GM23338 (cell line): ENCODE measurements at regions not wholly inside any gene's neighbourhood (a gene's known extent, or its start where the extent isn't known, plus 50 kb on each side); places are given as distances from the start of the nearest gene placed in this dataset.

Source experiments
- ATAC-seq: fragments of 200-7000 bp; cut with Tn5 transposase; 3 replicates; pipeline ENCODE4 v1.9.1; 2020
- DNase-seq: peaks from one replicate; pipeline ENCODE4 v3.0.0-alpha.2; 2015; ENCODE audit warnings: low spot score
- H2AFZ ChIP-seq: fragments of 200-600 bp; sonication (generic); 2 replicates; pipeline ENCODE4 v1.8.0; 2016; ENCODE audit warnings: antibody characterized with exemption, mild to moderate bottlenecking, moderate library complexity
- H3F3A ChIP-seq: fragments of 200-600 bp; sonication (generic); replicated peaks from 2 replicates; pipeline ENCODE4 v1.8.0; 2017; ENCODE audit warnings: antibody characterized with exemption, mixed run types, low read depth
- H3K27ac ChIP-seq: fragments of 200-600 bp; sonication (generic); 2 replicates; pipeline ENCODE4 v1.6.1; 2016; ENCODE audit warnings: low read depth
- H3K27me3 ChIP-seq: fragments of 200-600 bp; sonication (generic); 2 replicates; pipeline ENCODE4 v1.8.0; 2016; ENCODE audit warnings: mild to moderate bottlenecking, mixed run types, moderate library complexity; ENCODE audit not compliant: insufficient read depth
- H3K36me3 ChIP-seq: fragments of 200-600 bp; sonication (generic); 2 replicates; pipeline ENCODE4 v1.8.0; 2016; ENCODE audit warnings: mild to moderate bottlenecking; ENCODE audit not compliant: insufficient read depth
- H3K4me1 ChIP-seq: fragments of 200-600 bp; sonication (generic); 2 replicates; pipeline ENCODE4 v1.8.0; 2016; ENCODE audit warnings: mild to moderate bottlenecking, moderate library complexity; ENCODE audit not compliant: insufficient read depth
- H3K4me2 ChIP-seq: fragments of 200-600 bp; sonication (generic); 2 replicates; pipeline ENCODE4 v1.7.1; 2017; ENCODE audit warnings: mixed run types
- H3K4me3 ChIP-seq: fragments of 200-600 bp; sonication (generic); 2 replicates; pipeline ENCODE4 v1.6.1; 2016; ENCODE audit warnings: mixed run types
- H3K79me2 ChIP-seq: fragments of 200-600 bp; sonication (generic); replicated peaks from 2 replicates; pipeline ENCODE4 v1.8.0; 2017; ENCODE audit warnings: mild to moderate bottlenecking; ENCODE audit not compliant: insufficient read depth
- H3K9me2 ChIP-seq: fragments of 200-600 bp; sonication (generic); 2 replicates; pipeline ENCODE4 v1.8.0; 2017; ENCODE audit not compliant: insufficient read depth
- H4K20me1 ChIP-seq: fragments of 200-600 bp; sonication (generic); replicated peaks from 2 replicates; pipeline ENCODE4 v1.8.0; 2017; ENCODE audit warnings: mild to moderate bottlenecking; ENCODE audit not compliant: insufficient read depth
- H3K27ac Mint-ChIP-seq: 2 replicates; pipeline ENCODE4 v1.8.0; 2020; ENCODE audit warnings: inconsistent platforms, mild to moderate bottlenecking, moderate library complexity, mixed read lengths
- H3K27me3 Mint-ChIP-seq: 3 replicates; pipeline ENCODE4 v1.8.0; 2022; ENCODE audit warnings: low read depth, mild to moderate bottlenecking, moderate library complexity, mixed read lengths, inconsistent platforms; ENCODE audit not compliant: insufficient read depth, poor library complexity
- H3K36me3 Mint-ChIP-seq: 3 replicates; pipeline ENCODE4 v1.8.0; 2021; ENCODE audit warnings: low read depth, mild to moderate bottlenecking, inconsistent platforms, moderate library complexity, mixed read lengths
- H3K4me1 Mint-ChIP-seq: 3 replicates; pipeline ENCODE4 v1.8.0; 2020; ENCODE audit warnings: mild to moderate bottlenecking, inconsistent platforms, mixed read lengths
- H3K4me3 Mint-ChIP-seq: 3 replicates; pipeline ENCODE4 v1.8.0; 2021; ENCODE audit warnings: moderate library complexity, mild to moderate bottlenecking, inconsistent platforms, mixed read lengths
- H3K9me3 Mint-ChIP-seq: 3 replicates; pipeline ENCODE4 v1.8.0; 2020; ENCODE audit warnings: moderate library complexity, mild to moderate bottlenecking, inconsistent platforms, mixed read lengths
- CREB1 ChIP-seq: fragments of 250-450 bp; sonication (Bioruptor Pico); IDR thresholded peaks from 2 replicates; pipeline ENCODE4 v1.5.0; 2020; ENCODE audit warnings: low read depth, mild to moderate bottlenecking, moderate library complexity
- EZH2phosphoT487 ChIP-seq: fragments of 200-600 bp; sonication (generic); IDR thresholded peaks from one replicate; pipeline ENCODE4 v1.8.1; 2018; ENCODE audit warnings: antibody characterized with exemption; ENCODE audit not compliant: unreplicated experiment
- JUNB ChIP-seq: IDR thresholded peaks from one replicate; pipeline ENCODE4 v1.6.1; 2016; ENCODE audit warnings: antibody characterized with exemption; ENCODE audit not compliant: unreplicated experiment
- POLR2AphosphoS5 ChIP-seq: IDR thresholded peaks from 2 replicates; pipeline ENCODE4 v1.6.1; 2016; ENCODE audit warnings: antibody characterized with exemption, low read depth
- REST ChIP-seq: IDR thresholded peaks from one replicate; pipeline ENCODE4 v1.6.1; 2018; ENCODE audit warnings: antibody characterized with exemption; ENCODE audit not compliant: unreplicated experiment
- STAT1 ChIP-seq: IDR thresholded peaks from one replicate; pipeline ENCODE4 v1.6.1; 2016; ENCODE audit warnings: antibody characterized with exemption; ENCODE audit not compliant: unreplicated experiment
- ZNF331 ChIP-seq: fragments of 250-450 bp; sonication (Bioruptor Pico); IDR thresholded peaks from 2 replicates; pipeline ENCODE4 v1.5.0; 2020; ENCODE audit warnings: low read depth, mild to moderate bottlenecking, moderate library complexity
- ZNF462 ChIP-seq: fragments of 250-450 bp; sonication (Bioruptor Pico); IDR thresholded peaks from 2 replicates; pipeline ENCODE4 v1.5.0; 2020; ENCODE audit warnings: mild to moderate bottlenecking, moderate library complexity

- Mint-ChIP-seq H3K27me3 (no peaks in the 10 kb centered on the region), H3K36me3 (no peaks in the 10 kb centered on the region), H3K27ac (peak overlapping the region; percentile 93), H3K9me3 (no peaks in the 10 kb centered on the region), H3K4me3 (no peak overlapping the region), H3K4me1 (peaks cover 22% of the 10 kb centered on the region)
- no peak for TF ChIP-seq STAT1
- Histone ChIP-seq H3K27ac (no peak overlapping the region), H4K20me1 (no peaks in the 10 kb centered on the region), H3K27me3 (no peaks in the 10 kb centered on the region), H3K36me3 (no peaks in the 10 kb centered on the region), H3K4me3 (peak overlapping the region; percentile 8; the same call in 1 of the 2 replicates), H3K9me2 (no peaks in the 10 kb centered on the region), H3K4me1 (peaks cover 25% of the 10 kb centered on the region), H2AFZ (no peak overlapping the region), H3K79me2 (no peaks in the 10 kb centered on the region), H3K4me2 (peak overlapping the region; percentile 36; the same call in 1 of the 2 replicates), H3F3A (no peaks in the 10 kb centered on the region)
- DNase-seq (no peak), ATAC-seq (no peak)
Measured at GRCh38 chr5:104494083-104494482, 931.5 kb upstream of the NUDT12 start.

- Histone ChIP-seq H3K79me2 (no peaks in the 10 kb centered on the region), H3K27ac (no peak overlapping the region), H4K20me1 (no peaks in the 10 kb centered on the region), H3F3A (no peaks in the 10 kb centered on the region), H3K27me3 (no peaks in the 10 kb centered on the region), H3K9me2 (no peaks in the 10 kb centered on the region), H3K36me3 (peaks cover 8% of the 10 kb centered on the region; the same call in 1 of the 2 replicates), H2AFZ (no peak overlapping the region), H3K4me2 (no peak overlapping the region), H3K4me3 (no peak overlapping the region), H3K4me1 (no peaks in the 10 kb centered on the region)
- no peak overlapping the region for H3K27ac Mint-ChIP-seq
- H3K9me3 Mint-ChIP-seq: peaks cover 21% of the 10 kb centered on the region
- DNase-seq: no peak
- TF ChIP-seq POLR2AphosphoS5 (no peak), JUNB (no peak), ZNF462 (no peak), ZNF331 (CRISPR knock-in tag) (no peak), REST (no peak), EZH2phosphoT487 (no peak), CREB1 (CRISPR knock-in tag) (no peak), STAT1 (no peak)
- peaks cover 7% of the 10 kb centered on the region; the same call in 2 of the 3 replicates for H3K36me3 Mint-ChIP-seq
- ATAC-seq: no peak
- no peaks in the 10 kb centered on the region for H3K4me1 Mint-ChIP-seq
- H3K4me3 Mint-ChIP-seq: no peak overlapping the region
- H3K27me3 Mint-ChIP-seq: no peaks in the 10 kb centered on the region
Measured at GRCh38 chr5:104472811-104473210, 910.2 kb upstream of the NUDT12 start.
